ENCODE measurements at regions not wholly inside any gene's neighbourhood (a gene's known extent, or its start where the extent isn't known, plus 50 kb on each side); places are given as distances from the start of the nearest gene placed in this dataset.

GRCh38 chr21:39057121-39057520 lies 126.1 kb downstream of the PSMG1 start:
- Mint-ChIP-seq H3K4me3 (no peak overlapping the region), H3K9me3 (peaks cover 5% of the 10 kb centered on the region), H3K27ac (peak overlapping the region; percentile 18), H3K36me3 (no peaks in the 10 kb centered on the region), H3K27me3 (ENCODE audit: low read depth) (no peaks in the 10 kb centered on the region), H3K4me1 (peaks cover 19% of the 10 kb centered on the region)
- TF ChIP-seq, protein P1, sequence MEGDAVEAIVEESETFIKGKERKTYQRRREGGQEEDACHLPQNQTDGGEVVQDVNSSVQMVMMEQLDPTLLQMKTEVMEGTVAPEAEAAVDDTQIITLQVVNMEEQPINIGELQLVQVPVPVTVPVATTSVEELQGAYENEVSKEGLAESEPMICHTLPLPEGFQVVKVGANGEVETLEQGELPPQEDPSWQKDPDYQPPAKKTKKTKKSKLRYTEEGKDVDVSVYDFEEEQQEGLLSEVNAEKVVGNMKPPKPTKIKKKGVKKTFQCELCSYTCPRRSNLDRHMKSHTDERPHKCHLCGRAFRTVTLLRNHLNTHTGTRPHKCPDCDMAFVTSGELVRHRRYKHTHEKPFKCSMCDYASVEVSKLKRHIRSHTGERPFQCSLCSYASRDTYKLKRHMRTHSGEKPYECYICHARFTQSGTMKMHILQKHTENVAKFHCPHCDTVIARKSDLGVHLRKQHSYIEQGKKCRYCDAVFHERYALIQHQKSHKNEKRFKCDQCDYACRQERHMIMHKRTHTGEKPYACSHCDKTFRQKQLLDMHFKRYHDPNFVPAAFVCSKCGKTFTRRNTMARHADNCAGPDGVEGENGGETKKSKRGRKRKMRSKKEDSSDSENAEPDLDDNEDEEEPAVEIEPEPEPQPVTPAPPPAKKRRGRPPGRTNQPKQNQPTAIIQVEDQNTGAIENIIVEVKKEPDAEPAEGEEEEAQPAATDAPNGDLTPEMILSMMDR (IDR thresholded peaks at IDR 0.05; ENCODE audit: unreplicated experiment), result no peak
- no peak for DNase-seq (ENCODE audit: low spot score in 2 of 2, unreplicated experiment in 2 of 2)

DNA sequence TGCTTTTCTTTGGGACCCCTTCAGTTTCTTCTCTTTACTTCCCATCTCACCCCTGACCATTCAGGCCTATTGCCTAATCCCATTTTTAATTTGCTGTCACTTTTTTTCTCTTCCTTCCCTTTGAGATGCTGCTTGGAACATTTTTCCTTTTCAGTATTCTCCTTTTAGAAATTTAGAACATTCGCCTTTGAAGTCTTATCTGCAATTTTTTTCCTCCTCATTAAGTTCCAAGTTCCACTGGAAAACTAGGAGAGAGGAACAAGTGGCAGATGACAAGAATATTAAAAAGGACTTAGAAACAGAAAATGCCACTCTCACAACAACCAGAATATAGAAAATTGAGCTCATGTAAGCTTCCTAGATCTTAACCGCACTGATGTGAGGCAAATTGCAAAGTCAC lies 126.6 kb downstream of the PSMG1 start:
- DNase-seq (ENCODE audit: low spot score in 2 of 2, unreplicated experiment in 2 of 2), result no peak
- TF ChIP-seq, protein P1 (IDR thresholded peaks at IDR 0.05; ENCODE audit: unreplicated experiment), result no peak
- Mint-ChIP-seq H3K4me3 (no peak overlapping the region), H3K27ac (peak overlapping the region; percentile 18), H3K9me3 (peaks cover 5% of the 10 kb centered on the region), H3K4me1 (peaks cover 19% of the 10 kb centered on the region), H3K36me3 (no peaks in the 10 kb centered on the region), H3K27me3 (ENCODE audit: low read depth) (no peaks in the 10 kb centered on the region)

GRCh38 chr21:39055167-39055767 lies 128.0 kb downstream of the PSMG1 start:
- TF ChIP-seq, protein P1 (IDR thresholded peaks at IDR 0.05; ENCODE audit: unreplicated experiment), result no peak

DNA sequence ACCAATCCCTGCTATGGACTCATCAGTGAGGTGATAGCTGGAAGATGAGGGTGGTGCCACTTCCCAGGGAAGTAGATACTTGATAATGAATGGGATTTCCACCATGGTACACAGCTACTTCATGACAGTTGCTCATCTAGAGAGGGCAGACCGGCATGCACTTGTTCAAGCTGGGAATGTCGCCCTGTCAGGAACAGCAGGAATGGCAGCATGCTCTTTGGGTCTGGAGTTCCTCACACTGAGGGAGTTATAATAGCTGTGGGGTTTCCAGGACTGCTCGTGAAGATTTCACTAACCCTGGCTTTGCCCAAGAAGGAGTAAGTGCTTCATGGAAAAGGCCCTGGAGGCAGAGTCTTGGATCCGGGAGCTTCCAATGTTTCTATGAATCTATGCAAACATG lies 129.2 kb downstream of the PSMG1 start:
- no peak for DNase-seq (ENCODE audit: low spot score in 2 of 2, unreplicated experiment in 2 of 2)
- no peaks in the 10 kb centered on the region for H3K27me3 Mint-ChIP-seq (ENCODE audit: low read depth)
- H3K36me3 Mint-ChIP-seq, result no peaks in the 10 kb centered on the region
- no peak overlapping the region for H3K27ac Mint-ChIP-seq
- peaks cover 5% of the 10 kb centered on the region for H3K9me3 Mint-ChIP-seq
- peaks cover 22% of the 10 kb centered on the region for H3K4me1 Mint-ChIP-seq
- H3K4me3 Mint-ChIP-seq, result no peak overlapping the region
- TF ChIP-seq, protein P1 (IDR thresholded peaks at IDR 0.05; ENCODE audit: unreplicated experiment), result no peak

More at GRCh38 chr21:39055167-39055767, 128.0 kb downstream of the PSMG1 start:
- H3K4me1 Mint-ChIP-seq, result peaks cover 22% of the 10 kb centered on the region
- H3K27me3 Mint-ChIP-seq (ENCODE audit: low read depth), result no peaks in the 10 kb centered on the region
- H3K36me3 Mint-ChIP-seq, result no peaks in the 10 kb centered on the region
- H3K9me3 Mint-ChIP-seq, result peaks cover 5% of the 10 kb centered on the region
- H3K4me3 Mint-ChIP-seq, result no peak overlapping the region
- no peak overlapping the region for H3K27ac Mint-ChIP-seq
- DNase-seq (ENCODE audit: low spot score in 2 of 2, unreplicated experiment in 2 of 2), result no peak

GRCh38 chr21:39053126-39053525 lies 130.1 kb downstream of the PSMG1 start:
- TF ChIP-seq, protein P1 (IDR thresholded peaks at IDR 0.05; ENCODE audit: unreplicated experiment), result no peak
- H3K27ac Mint-ChIP-seq, result no peak overlapping the region
- H3K4me3 Mint-ChIP-seq, result no peak overlapping the region
- H3K27me3 Mint-ChIP-seq (ENCODE audit: low read depth), result no peaks in the 10 kb centered on the region
- H3K36me3 Mint-ChIP-seq, result no peaks in the 10 kb centered on the region
- H3K9me3 Mint-ChIP-seq, result peaks cover 5% of the 10 kb centered on the region
- peaks cover 22% of the 10 kb centered on the region for H3K4me1 Mint-ChIP-seq
- DNase-seq (ENCODE audit: low spot score in 2 of 2, unreplicated experiment in 2 of 2), result no peak

DNA sequence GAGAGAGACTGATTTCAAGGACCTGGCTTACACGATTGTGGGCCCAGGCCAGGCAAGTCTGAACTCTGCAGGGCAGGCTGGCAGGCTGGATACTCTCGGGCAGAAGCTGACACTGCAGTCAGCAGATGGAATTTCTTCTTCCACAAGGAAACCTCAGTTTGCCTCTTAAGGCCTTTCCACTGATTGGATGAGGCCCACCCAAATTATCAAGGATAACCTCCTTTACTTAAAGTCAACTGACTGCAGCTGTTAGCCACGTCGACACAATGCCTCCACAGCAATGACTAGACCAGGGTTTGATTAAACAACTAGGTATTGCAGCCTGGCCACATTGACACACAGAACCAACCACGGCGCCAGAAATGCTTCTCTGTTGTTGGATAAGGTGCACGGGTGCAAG lies 130.5 kb downstream of the PSMG1 start:
- Mint-ChIP-seq H3K27ac (no peak overlapping the region), H3K4me1 (peaks cover 25% of the 10 kb centered on the region), H3K9me3 (peaks cover 5% of the 10 kb centered on the region), H3K36me3 (no peaks in the 10 kb centered on the region), H3K4me3 (no peak overlapping the region), H3K27me3 (ENCODE audit: low read depth) (no peaks in the 10 kb centered on the region)
- no peak for DNase-seq (ENCODE audit: low spot score in 2 of 2, unreplicated experiment in 2 of 2)
- TF ChIP-seq, protein P1 (IDR thresholded peaks at IDR 0.05; ENCODE audit: unreplicated experiment), result no peak

All from mesothelial cell of epicardium (in vitro differentiated cells).